Prostate gland (tissue), 2 donors: ENCODE measurements at regions not wholly inside any gene's neighbourhood (a gene's known extent, or its start where the extent isn't known, plus 50 kb on each side); places are given as distances from the start of the nearest gene placed in this dataset.

Experiments used
- POLR2A ChIP-seq: fragments of 450-650 bp; IDR thresholded peaks from one replicate; pipeline ENCODE4 v1.6.1; 2016; ENCODE audit warnings: antibody characterized with exemption, mild to moderate bottlenecking
- POLR2AphosphoS5 ChIP-seq: sonication (generic); formaldehyde crosslinking; IDR thresholded peaks from one replicate; pipeline ENCODE4 v1.6.1; 2017; ENCODE audit warnings: antibody characterized with exemption
- TF ChIP-seq, protein P1 (sequence below), 4 experiments: fragments of 200-600 bp in 2 of 4; fragments of 450-650 bp in 2 of 4; sonication (generic) in 2 of 4; IDR thresholded peaks; 1 replicate in 3 of 4; 2 replicates in 1 of 4; pipeline ENCODE4 v1.5.1; 2016 to 2019; ENCODE audit warnings: antibody characterized with exemption in 4 of 4, mild to moderate bottlenecking in 2 of 4, moderate library complexity in 2 of 4

DNA sequence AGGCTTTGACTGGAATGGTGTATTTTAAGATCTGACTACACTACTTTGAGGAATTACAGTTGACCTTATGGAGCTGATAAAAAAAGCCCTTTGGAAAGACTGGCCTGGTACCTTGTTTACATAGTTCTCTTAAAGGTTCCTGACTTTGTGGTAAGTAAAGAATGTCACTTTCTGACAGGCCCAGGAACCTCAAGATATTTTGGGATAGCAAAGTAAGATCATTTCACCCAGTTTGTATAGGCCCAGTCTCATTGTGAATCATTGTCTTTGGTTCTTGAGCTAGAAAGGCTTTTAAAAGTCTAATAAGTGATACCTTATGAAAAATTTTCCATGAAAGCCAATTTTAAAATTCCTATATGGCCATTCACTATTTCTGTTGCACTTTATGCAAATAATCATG, 316.3 kb upstream of the LRRTM4 start:
- TF ChIP-seq, protein P1, sequence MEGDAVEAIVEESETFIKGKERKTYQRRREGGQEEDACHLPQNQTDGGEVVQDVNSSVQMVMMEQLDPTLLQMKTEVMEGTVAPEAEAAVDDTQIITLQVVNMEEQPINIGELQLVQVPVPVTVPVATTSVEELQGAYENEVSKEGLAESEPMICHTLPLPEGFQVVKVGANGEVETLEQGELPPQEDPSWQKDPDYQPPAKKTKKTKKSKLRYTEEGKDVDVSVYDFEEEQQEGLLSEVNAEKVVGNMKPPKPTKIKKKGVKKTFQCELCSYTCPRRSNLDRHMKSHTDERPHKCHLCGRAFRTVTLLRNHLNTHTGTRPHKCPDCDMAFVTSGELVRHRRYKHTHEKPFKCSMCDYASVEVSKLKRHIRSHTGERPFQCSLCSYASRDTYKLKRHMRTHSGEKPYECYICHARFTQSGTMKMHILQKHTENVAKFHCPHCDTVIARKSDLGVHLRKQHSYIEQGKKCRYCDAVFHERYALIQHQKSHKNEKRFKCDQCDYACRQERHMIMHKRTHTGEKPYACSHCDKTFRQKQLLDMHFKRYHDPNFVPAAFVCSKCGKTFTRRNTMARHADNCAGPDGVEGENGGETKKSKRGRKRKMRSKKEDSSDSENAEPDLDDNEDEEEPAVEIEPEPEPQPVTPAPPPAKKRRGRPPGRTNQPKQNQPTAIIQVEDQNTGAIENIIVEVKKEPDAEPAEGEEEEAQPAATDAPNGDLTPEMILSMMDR (IDR thresholded peaks at IDR 0.05), result no peak
- TF ChIP-seq POLR2AphosphoS5 (no peak), POLR2A (no peak)
